ENCODE measurements at regions not wholly inside any gene's neighbourhood (a gene's known extent, or its start where the extent isn't known, plus 50 kb on each side); places are given as distances from the start of the nearest gene placed in this dataset.

GRCh38 chr7:79555571-79555970 is 102.1 kb upstream of the MAGI2 start:
- no peak for TF ChIP-seq POLR2A (IDR thresholded peaks at IDR 0.05)
- no peak for TF ChIP-seq CTCF (IDR thresholded peaks at IDR 0.05 in 4 of 5, conservative IDR thresholded peaks at IDR 0.05 in 1 of 5)

Data from gastrocnemius medialis (tissue), 4 donors.